ENCODE measurements at regions not wholly inside any gene's neighbourhood (a gene's known extent, or its start where the extent isn't known, plus 50 kb on each side); places are given as distances from the start of the nearest gene placed in this dataset.

GRCh38 chr4:12379191-12379590 lies 950.5 kb upstream of the HS3ST1 start:
- in situ Hi-C loops (cut with MboI) (no loop called here), intact Hi-C loops (cut with micrococcal nuclease) (no loop called here)
- WGBS (ENCODE audit: insufficient coverage, low coverage, missing lambda C conversion rate): 6% methylated on average over 1 of the region's 1 CpG
- no TSS peak for BruUV-seq (replicated peaks)
- no peaks in the 10 kb centered on the region for H3K4me1 ChIP-seq (replicated peaks in 1 of 2; ENCODE audit: control insufficient read depth in 2 of 2, insufficient read depth in 2 of 2, low read length in 2 of 2)
- ATAC-seq (no peak), FAIRE-seq (no peak), DNase-seq (ENCODE audit: extremely low read depth in 1 of 4, low spot score in 3 of 4) (no peak)
- ChIA-PET POLR2A (no interaction called here), CTCF (ENCODE audit: low intra/inter-chr PET ratio) (no interaction called here)
- TF ChIP-seq E2F1 (CRISPR knock-in tag; IDR thresholded peaks at IDR 0.05) (no peak), HMG20A (CRISPR knock-in tag; conservative IDR thresholded peaks at IDR 0.05) (no peak), PURB (CRISPR knock-in tag; IDR thresholded peaks at IDR 0.05; ENCODE audit: low read depth) (no peak), MNT (conservative IDR thresholded peaks at IDR 0.05) (no peak), MAFG (tag; conservative IDR thresholded peaks at IDR 0.05) (no peak), ZBTB5 (IDR thresholded peaks at IDR 0.05) (no peak), NEUROD1 (IDR thresholded peaks at IDR 0.05; ENCODE audit: borderline replicate concordance, low read depth, low read length, partially characterized antibody) (no peak), ZNF316 (IDR thresholded peaks at IDR 0.05) (no peak), MAX (CRISPR knock-in tag; IDR thresholded peaks at IDR 0.05) (no peak), TGIF2 (CRISPR knock-in tag; IDR thresholded peaks at IDR 0.05) (no peak), TFE3 (CRISPR knock-in tag; IDR thresholded peaks at IDR 0.05) (no peak), EGR1 (conservative IDR thresholded peaks at IDR 0.05) (no peak), MECOM (CRISPR knock-in tag; IDR thresholded peaks at IDR 0.05) (no peak), NFYB (IDR thresholded peaks at IDR 0.05; ENCODE audit: extremely low read depth, insufficient read length) (no peak), ZNF212 (CRISPR knock-in tag; IDR thresholded peaks at IDR 0.05) (no peak), SIX5 (IDR thresholded peaks at IDR 0.05; ENCODE audit: borderline replicate concordance in 1 of 2, insufficient read depth in 1 of 2, low read depth in 1 of 2, low read length in 2 of 2) (no peak)
- no peak overlapping the region for H3K4me2 ChIP-seq (ENCODE audit: insufficient read depth, low read length)
- no peaks in the 10 kb centered on the region for H3K9me1 ChIP-seq (ENCODE audit: control insufficient read depth, insufficient read depth, low read length)
- H3K9me3 ChIP-seq (replicated peaks; ENCODE audit: control insufficient read depth, insufficient read depth, low read depth, low read length): no peaks in the 10 kb centered on the region
- H3K27me3 ChIP-seq (ENCODE audit: control insufficient read depth in 2 of 2, insufficient read depth in 2 of 2, low read length in 2 of 2): no peaks in the 10 kb centered on the region
- no peak overlapping the region for H2AFZ ChIP-seq (ENCODE audit: low read depth, low read length)
- no peaks in the 10 kb centered on the region for H3K79me2 ChIP-seq (ENCODE audit: control insufficient read depth, insufficient read depth, low read length)
- no peak overlapping the region for H3K9ac ChIP-seq (ENCODE audit: insufficient read depth in 1 of 2, low read depth in 2 of 2, low read length in 2 of 2)
- no peaks in the 10 kb centered on the region for H3K36me3 ChIP-seq (ENCODE audit: control insufficient read depth, insufficient read depth, low read length)
- no peaks in the 10 kb centered on the region for H4K20me1 ChIP-seq (replicated peaks; ENCODE audit: control insufficient read depth, insufficient read depth, low read length)
- H3K27ac ChIP-seq (ENCODE audit: extremely low read depth, low read depth, low read length): no peak overlapping the region
- H3K4me3 ChIP-seq: no peak overlapping the region

All from K562 (cell line).